ENCODE measurements at regions not wholly inside any gene's neighbourhood (a gene's known extent, or its start where the extent isn't known, plus 50 kb on each side); places are given as distances from the start of the nearest gene placed in this dataset.

GRCh38 chr22:26848244-26848920 is 191.0 kb downstream of the MIAT start:
- no peak for DNase-seq

GRCh38 chr22:26849575-26849974 is 192.2 kb downstream of the MIAT start:
- no peak for DNase-seq

- no peak for DNase-seq
Observed at GRCh38 chr22:26851125-26851524, 193.7 kb downstream of the MIAT start.

GRCh38 chr22:26852176-26852575 is 194.8 kb downstream of the MIAT start:
- no peak for DNase-seq

GRCh38 chr22:26853071-26853470 is 195.7 kb downstream of the MIAT start:
- no peak for DNase-seq

GRCh38 chr22:26853495-26853894 is 196.1 kb downstream of the MIAT start:
- DNase-seq = no peak

- no peak for DNase-seq
Observed at GRCh38 chr22:26857169-26857568, 199.8 kb downstream of the MIAT start.

GRCh38 chr22:26860301-26860700 is 202.9 kb downstream of the MIAT start:
- no peak for DNase-seq

- no peak for DNase-seq
Observed at GRCh38 chr22:26865021-26865420, 207.6 kb downstream of the MIAT start.

GRCh38 chr22:26883393-26883792 is 226.0 kb downstream of the MIAT start:
- DNase-seq = no peak

GRCh38 chr22:26884921-26885320 is 227.5 kb downstream of the MIAT start:
- DNase-seq = no peak

GRCh38 chr22:26885441-26886261 is 228.3 kb downstream of the MIAT start:
- DNase-seq = no peak

GRCh38 chr22:26887456-26887855 is 230.1 kb downstream of the MIAT start:
- DNase-seq = no peak

GRCh38 chr22:26887916-26888315 is 230.5 kb downstream of the MIAT start:
- DNase-seq = no peak

- no peak for DNase-seq
Observed at GRCh38 chr22:26888887-26889286, 231.5 kb downstream of the MIAT start.

GRCh38 chr22:26889802-26890201 is 232.4 kb downstream of the MIAT start:
- DNase-seq = no peak

GRCh38 chr22:26890870-26891269 is 233.5 kb downstream of the MIAT start:
- DNase-seq = no peak

- no peak for DNase-seq
Observed at GRCh38 chr22:26891429-26891828, 234.0 kb downstream of the MIAT start.

- DNase-seq = no peak
Observed at GRCh38 chr22:26892166-26893041, 235.0 kb downstream of the MIAT start.

GRCh38 chr22:26893173-26894110 is 236.1 kb downstream of the MIAT start:
- no peak for DNase-seq

GRCh38 chr22:26894362-26894761 is 237.0 kb downstream of the MIAT start:
- no peak for DNase-seq

- DNase-seq = no peak
Observed at GRCh38 chr22:26894766-26895485, 237.5 kb downstream of the MIAT start.
